ENCODE measurements at regions not wholly inside any gene's neighbourhood (a gene's known extent, or its start where the extent isn't known, plus 50 kb on each side); places are given as distances from the start of the nearest gene placed in this dataset.

DNA sequence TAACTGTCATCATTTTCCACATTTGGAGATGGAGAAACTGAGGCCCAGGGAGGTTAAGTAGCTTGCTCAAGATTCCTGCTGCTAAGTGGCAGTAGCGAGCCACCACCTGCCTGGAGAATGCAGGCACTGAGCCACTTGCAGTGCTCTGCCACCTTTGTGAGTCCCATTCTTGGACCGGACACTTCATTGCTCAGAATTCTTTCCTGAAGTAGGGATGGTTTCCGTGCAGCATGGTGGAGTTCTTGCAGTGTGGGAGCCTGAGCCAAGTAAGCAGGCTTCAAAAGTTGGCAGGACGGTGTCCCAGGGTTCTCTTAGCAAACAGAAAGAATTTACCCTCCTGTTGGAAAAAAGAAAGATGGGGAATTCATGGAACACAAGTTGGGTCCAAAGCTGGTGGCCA lies 115.0 kb upstream of the MMADHC start (continued):
- TF ChIP-seq, protein P1, sequence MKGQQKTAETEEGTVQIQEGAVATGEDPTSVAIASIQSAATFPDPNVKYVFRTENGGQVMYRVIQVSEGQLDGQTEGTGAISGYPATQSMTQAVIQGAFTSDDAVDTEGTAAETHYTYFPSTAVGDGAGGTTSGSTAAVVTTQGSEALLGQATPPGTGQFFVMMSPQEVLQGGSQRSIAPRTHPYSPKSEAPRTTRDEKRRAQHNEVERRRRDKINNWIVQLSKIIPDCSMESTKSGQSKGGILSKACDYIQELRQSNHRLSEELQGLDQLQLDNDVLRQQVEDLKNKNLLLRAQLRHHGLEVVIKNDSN (IDR thresholded peaks at IDR 0.05; ENCODE audit: borderline replicate concordance, low read depth), result no peak

DNA sequence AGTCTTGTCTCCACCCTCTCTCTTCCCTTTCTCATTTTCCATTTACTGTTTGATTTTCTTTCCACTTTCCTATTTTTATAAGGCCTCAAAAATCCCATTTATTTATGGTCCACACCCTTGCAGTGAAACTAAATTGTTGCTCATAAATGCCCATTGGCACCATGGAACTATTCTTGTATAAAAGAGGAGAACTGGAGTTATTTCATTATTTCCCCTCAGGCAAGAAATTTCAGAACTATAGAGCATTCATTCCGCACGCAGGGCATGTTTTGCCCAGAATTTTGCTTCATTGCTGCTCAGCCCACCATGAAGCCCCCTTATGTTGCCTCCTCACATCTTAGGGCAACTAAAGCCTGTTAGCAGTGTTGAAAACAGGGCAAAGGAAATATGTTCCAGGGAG lies 113.7 kb upstream of the MMADHC start:
- H4K20me1 ChIP-seq (ENCODE audit: insufficient read depth), result no peaks in the 10 kb centered on the region
- no peak for DNase-seq
- no peaks in the 10 kb centered on the region for H3K9me3 ChIP-seq
- ChIA-PET POLR2A (no interaction called here), CTCF (interaction anchor here (1.2 to 1.5 kb wide), 2 partner anchors 13 to 1538 kb away, joined by 3 to 4 read pairs; no protein-coding TSS in a partner anchor)
- no peaks in the 10 kb centered on the region for H3K27me3 ChIP-seq (ENCODE audit: insufficient read depth)
- no peaks in the 10 kb centered on the region for H3K79me2 ChIP-seq (ENCODE audit: insufficient read depth)
- peaks cover 14% of the 10 kb centered on the region for H3F3A ChIP-seq (replicated peaks; ENCODE audit: insufficient read depth)
- peaks cover 0 to 17% of the 10 kb centered on the region in 2 experiments; a peak in 2 of 4 replicates for H3K4me1 ChIP-seq (ENCODE audit: control insufficient read depth in 1 of 2, insufficient read depth in 2 of 2, low read depth in 1 of 2, low read length in 1 of 2)
- H3K9me2 ChIP-seq, result no peaks in the 10 kb centered on the region
- WGBS (ENCODE audit: low lambda C conversion rate), result 98% methylated on average over 2 of the region's 2 CpGs
- no peak overlapping the region for H3K27ac ChIP-seq (ENCODE audit: low read depth in 2 of 2, low read length in 1 of 2)
- H3K9ac ChIP-seq, result no peak overlapping the region
- no peak overlapping the region for H3K4me3 ChIP-seq (ENCODE audit: low read depth in 2 of 2, low read length in 1 of 2)
- no peak for TF ChIP-seq TEAD4 (IDR thresholded peaks at IDR 0.05; ENCODE audit: borderline replicate concordance, insufficient read depth)
- no peak for TF ChIP-seq PBX3 (IDR thresholded peaks at IDR 0.05)
- no peak for TF ChIP-seq MXI1 (IDR thresholded peaks at IDR 0.05; ENCODE audit: low read depth, low read length)
- no peak overlapping the region for H3K4me2 ChIP-seq
- no peak overlapping the region for H2AFZ ChIP-seq (ENCODE audit: low read depth)
- H3K36me3 ChIP-seq (replicated peaks in 1 of 2; ENCODE audit: control insufficient read depth in 1 of 2, insufficient read depth in 2 of 2, low read length in 1 of 2), result no peaks in the 10 kb centered on the region

DNA sequence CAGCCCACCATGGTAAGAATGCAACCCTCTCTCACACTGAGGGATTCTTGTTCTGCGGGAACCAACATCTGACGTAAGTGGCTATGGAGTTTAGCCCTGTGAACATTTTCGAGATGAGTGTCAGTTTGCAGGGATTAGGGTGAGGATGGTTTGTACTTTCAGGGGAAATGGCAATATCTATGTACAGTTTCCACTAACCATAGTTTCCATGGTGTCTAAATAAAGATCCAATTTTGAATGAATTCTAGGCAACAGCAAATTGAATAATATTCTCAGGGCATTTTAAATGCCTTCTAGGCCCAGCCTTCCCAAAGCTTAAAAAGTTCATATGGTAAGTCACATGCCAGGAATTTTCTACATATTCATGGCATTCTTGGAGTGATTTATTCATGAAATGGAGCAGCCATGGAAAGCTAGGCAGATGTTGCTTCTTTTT lies 105.4 kb upstream of the MMADHC start:
- Histone ChIP-seq H3K79me2 (ENCODE audit: insufficient read depth) (no peaks in the 10 kb centered on the region), H2AFZ (ENCODE audit: low read depth) (peak overlapping the region; percentile 18; the same call in 1 of the 2 replicates), H3K27ac (ENCODE audit: low read depth in 2 of 2, low read length in 1 of 2) (peak overlapping the region in 1 of 2 experiments; percentile 43; a peak in 2 of 4 replicates), H3K27me3 (ENCODE audit: insufficient read depth) (no peaks in the 10 kb centered on the region), H3K4me2 (no peak overlapping the region), H3K9me3 (no peaks in the 10 kb centered on the region), H3K4me1 (ENCODE audit: control insufficient read depth in 1 of 2, insufficient read depth in 2 of 2, low read depth in 1 of 2, low read length in 1 of 2) (peaks cover 0 to under 1% of the 10 kb centered on the region in 2 experiments; a peak in 2 of 4 replicates), H3K9ac (no peak overlapping the region), H4K20me1 (ENCODE audit: insufficient read depth) (no peaks in the 10 kb centered on the region), H3K9me2 (no peaks in the 10 kb centered on the region), H3K36me3 (replicated peaks in 1 of 2; ENCODE audit: control insufficient read depth in 1 of 2, insufficient read depth in 2 of 2, low read length in 1 of 2) (no peaks in the 10 kb centered on the region), H3K4me3 (ENCODE audit: low read depth in 2 of 2, low read length in 1 of 2) (no peak overlapping the region), H3F3A (replicated peaks; ENCODE audit: insufficient read depth) (no peaks in the 10 kb centered on the region)
- DNase-seq, result no peak
- POLR2A ChIA-PET, result no interaction called here
- CTCF ChIA-PET, result interaction anchor here (0.9 kb wide), 1 partner anchor 382 kb away, joined by 3 read pairs; no protein-coding TSS in a partner anchor
- WGBS (ENCODE audit: low lambda C conversion rate), result 85% methylated on average over 3 of the region's 3 CpGs
- TF ChIP-seq PBX3 (IDR thresholded peaks at IDR 0.05), result no peak
- TF ChIP-seq IRF3 (IDR thresholded peaks at IDR 0.05; ENCODE audit: low read depth, low read length), result no peak
- TF ChIP-seq ELF1 (IDR thresholded peaks at IDR 0.05), result no peak
- TF ChIP-seq MEF2A (IDR thresholded peaks at IDR 0.05; ENCODE audit: borderline replicate concordance, low read depth), result no peak
- no peak for TF ChIP-seq POLR2AphosphoS5 (IDR thresholded peaks at IDR 0.05; ENCODE audit: low read depth, low read length)
- TF ChIP-seq GABPA (IDR thresholded peaks at IDR 0.05; ENCODE audit: low read depth), result no peak
- no peak for TF ChIP-seq NRF1 (IDR thresholded peaks at IDR 0.05; ENCODE audit: low read depth, low read length)
- TF ChIP-seq TEAD4 (IDR thresholded peaks at IDR 0.05; ENCODE audit: borderline replicate concordance, insufficient read depth), result no peak
- TF ChIP-seq EP300 (IDR thresholded peaks at IDR 0.05; ENCODE audit: borderline replicate concordance in 1 of 2, low read depth in 1 of 2, low read length in 1 of 2), result no peak
- no peak for TF ChIP-seq RXRA (IDR thresholded peaks at IDR 0.05; ENCODE audit: borderline replicate concordance, low read depth)
- TF ChIP-seq RCOR1 (IDR thresholded peaks at IDR 0.05; ENCODE audit: low read length), result no peak
- TF ChIP-seq NFIC (IDR thresholded peaks at IDR 0.05; ENCODE audit: borderline replicate concordance), result no peak
- no peak for TF ChIP-seq JUND (IDR thresholded peaks at IDR 0.05)
- no peak for TF ChIP-seq REST (IDR thresholded peaks at IDR 0.05; ENCODE audit: low read depth, low read length)
- TF ChIP-seq SIN3A (IDR thresholded peaks at IDR 0.05; ENCODE audit: borderline replicate concordance, low read depth, low read length), result no peak
